Fibroblast of skin of back (primary cell): ENCODE measurements at regions not wholly inside any gene's neighbourhood (a gene's known extent, or its start where the extent isn't known, plus 50 kb on each side); places are given as distances from the start of the nearest gene placed in this dataset.
"Not testable (repeated sequence)": the region's sequence is repeated elsewhere in the genome, so short reads cannot be mapped to it uniquely, and the experiment has no call there.

Experiments
- DNase-seq: peaks from one replicate; pipeline ENCODE4 v3.0.0-alpha.2; 2013

DNA sequence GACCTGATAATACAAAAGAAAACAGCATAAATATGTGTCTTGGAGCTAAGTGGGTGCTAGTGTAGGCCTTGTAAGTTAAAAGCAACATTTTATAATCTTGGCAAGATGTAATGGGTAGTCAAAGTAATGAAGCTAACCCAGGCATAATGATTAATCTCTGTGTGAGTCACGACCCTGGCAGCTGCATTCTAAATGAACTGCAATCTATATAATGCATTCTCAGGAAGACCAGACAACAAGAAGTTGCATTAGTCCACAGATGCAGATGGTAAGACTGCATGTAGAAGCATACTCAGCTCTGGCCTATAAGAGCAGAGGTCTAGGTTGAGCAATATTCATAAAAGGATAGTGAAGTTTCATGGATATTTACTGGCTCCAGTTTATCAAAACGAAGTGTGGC lies 85.6 kb upstream of the ETAA1 start:
- peak; percentile 78 for DNase-seq

GRCh38 chr2:67312871-67313270 lies 84.3 kb upstream of the ETAA1 start:
- no peak for DNase-seq

- DNase-seq = no peak
These were observed 83.6 kb upstream of the ETAA1 start for GRCh38 chr2:67313536-67313935.

DNA sequence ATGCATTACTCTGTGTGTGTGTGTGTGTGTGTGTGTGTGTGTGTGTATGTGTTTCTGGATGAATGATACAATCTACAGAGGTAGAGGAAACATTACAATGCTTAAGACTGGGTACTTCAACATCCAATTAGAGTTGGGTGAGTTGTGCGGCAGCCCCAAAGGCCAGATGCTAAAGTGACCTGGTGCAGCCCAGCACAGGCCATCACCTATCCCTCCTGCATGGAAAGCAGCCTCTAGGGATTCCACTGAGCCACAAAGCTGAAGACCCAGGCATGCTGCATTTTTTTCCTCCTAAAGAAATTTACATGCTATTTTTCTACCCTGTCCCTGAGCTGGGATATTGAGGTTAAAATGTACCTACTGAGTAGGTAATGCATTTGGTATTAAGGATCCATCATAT lies 79.1 kb upstream of the ETAA1 start:
- DNase-seq = no peak

- no peak for DNase-seq
These were observed 78.6 kb upstream of the ETAA1 start for GRCh38 chr2:67318563-67318962.

GRCh38 chr2:67318993-67319481 lies 78.1 kb upstream of the ETAA1 start:
- DNase-seq = no peak

GRCh38 chr2:67320861-67321587 lies 76.1 kb upstream of the ETAA1 start:
- DNase-seq = no peak

- DNase-seq = no peak
These were observed 75.6 kb upstream of the ETAA1 start for GRCh38 chr2:67321588-67321903.

GRCh38 chr2:67322353-67323001 lies 74.7 kb upstream of the ETAA1 start:
- peak; percentile 47 for DNase-seq

GRCh38 chr2:67323209-67323991 lies 73.7 kb upstream of the ETAA1 start:
- no peak for DNase-seq

- DNase-seq = no peak
These were observed 67.6 kb upstream of the ETAA1 start for GRCh38 chr2:67329513-67329912.

GRCh38 chr2:67329951-67330350 lies 67.2 kb upstream of the ETAA1 start:
- no peak for DNase-seq

GRCh38 chr2:67331419-67332086 lies 65.6 kb upstream of the ETAA1 start:
- not testable (repeated sequence) for DNase-seq

DNA sequence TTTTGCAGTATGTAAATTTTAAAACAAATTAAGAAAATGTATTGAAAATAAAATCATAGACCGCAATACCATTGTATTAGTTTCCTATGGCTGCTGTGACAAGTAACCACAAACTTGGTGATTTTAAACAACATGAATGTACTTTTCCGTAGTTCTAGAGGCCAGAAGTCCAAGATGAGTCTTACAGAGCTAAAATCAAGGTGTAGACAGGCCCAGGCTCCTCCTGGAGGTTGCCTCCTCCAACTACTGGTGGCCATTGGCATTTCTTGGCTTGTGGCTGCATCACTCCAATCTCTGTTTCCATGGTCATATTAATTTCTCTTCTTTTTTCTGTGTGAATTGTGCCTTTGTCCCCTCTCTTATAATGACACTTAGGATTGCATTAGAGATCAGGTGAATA lies 59.2 kb upstream of the ETAA1 start:
- no peak for DNase-seq

DNA sequence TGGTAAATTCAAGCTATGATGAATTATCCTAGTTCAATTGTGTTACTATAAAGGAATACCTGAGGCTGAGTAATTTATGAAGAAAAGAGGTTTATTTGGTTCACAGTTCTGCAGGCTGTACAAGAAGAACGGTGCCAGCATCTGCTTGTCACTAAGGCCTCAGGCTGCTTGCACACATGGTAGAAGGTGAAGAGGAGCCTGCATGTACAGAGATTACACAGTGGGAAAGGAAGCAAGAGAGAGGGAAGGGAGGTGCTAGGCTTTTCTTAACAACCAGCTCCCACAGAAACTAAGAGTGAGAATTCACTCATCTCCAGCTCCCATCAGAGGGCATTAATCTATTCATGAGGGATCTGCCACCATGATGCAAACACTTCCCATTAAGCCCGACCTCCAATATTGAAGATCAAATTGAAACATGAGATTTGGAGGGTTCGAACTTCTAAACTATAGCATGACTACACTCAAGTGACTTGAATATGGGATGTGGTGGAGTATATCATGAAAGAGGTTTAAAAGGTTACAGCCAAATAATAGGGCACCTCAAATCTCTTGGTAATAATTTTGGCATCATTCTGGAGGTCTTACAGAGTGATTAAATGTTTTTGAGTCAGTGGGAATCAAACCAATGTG lies 58.4 kb upstream of the ETAA1 start:
- DNase-seq = no peak

GRCh38 chr2:67339234-67339885 lies 57.8 kb upstream of the ETAA1 start:
- no peak for DNase-seq

- no peak for DNase-seq
These were observed 56.8 kb upstream of the ETAA1 start for GRCh38 chr2:67340133-67341011.

DNA sequence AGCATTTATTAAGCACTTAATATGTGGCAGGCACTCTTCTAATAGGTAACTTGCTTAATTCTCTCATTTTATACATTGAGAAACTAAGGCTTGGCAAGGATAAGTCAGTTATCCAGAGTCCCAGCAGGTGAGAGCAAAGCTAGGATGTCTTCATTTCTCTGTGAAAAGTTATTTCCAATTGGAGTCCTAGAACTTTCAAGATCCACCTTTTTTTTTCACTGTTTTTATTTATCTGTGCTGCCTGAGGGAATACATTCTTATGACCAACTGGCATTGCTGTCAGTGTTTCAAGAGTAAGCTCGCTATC lies 56.2 kb upstream of the ETAA1 start:
- DNase-seq = no peak

DNA sequence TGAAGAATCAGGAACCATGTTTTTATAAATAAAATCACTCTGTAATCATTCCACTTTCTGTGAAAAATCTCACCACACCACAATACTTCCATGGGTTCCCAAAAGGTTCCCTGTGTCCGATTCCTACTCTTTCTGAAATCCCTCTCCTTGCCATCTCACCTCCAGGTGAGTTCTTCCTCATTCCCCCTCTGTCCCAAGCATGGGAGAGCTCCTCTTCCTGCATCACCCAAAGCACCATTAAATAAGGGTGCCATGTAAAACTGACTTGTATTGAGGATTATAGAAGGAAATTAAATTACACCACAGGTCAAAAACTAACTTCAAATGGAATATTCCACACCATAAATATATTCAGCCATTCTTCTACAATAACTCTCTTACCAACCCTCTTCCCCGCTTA lies 55.8 kb upstream of the ETAA1 start:
- no peak for DNase-seq

DNA sequence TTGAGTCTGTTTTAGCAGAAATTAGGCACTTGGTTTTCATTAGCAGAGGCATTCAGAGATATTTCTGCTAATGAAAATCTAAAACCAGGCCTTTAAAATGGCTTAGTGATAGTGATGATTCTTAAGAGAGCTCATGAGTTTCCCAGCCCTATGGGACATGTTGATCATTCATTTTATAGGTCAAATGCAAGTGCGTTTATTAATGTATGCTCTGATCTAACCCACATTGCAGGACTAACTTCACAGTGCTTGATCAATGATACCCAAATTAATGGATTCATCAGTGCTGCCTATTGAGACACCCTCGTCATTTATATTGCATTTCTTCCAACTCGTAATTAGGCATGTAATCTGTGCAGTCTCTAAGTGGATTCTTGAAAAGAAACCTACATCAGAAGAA lies 54.7 kb upstream of the ETAA1 start:
- DNase-seq = no peak

DNA sequence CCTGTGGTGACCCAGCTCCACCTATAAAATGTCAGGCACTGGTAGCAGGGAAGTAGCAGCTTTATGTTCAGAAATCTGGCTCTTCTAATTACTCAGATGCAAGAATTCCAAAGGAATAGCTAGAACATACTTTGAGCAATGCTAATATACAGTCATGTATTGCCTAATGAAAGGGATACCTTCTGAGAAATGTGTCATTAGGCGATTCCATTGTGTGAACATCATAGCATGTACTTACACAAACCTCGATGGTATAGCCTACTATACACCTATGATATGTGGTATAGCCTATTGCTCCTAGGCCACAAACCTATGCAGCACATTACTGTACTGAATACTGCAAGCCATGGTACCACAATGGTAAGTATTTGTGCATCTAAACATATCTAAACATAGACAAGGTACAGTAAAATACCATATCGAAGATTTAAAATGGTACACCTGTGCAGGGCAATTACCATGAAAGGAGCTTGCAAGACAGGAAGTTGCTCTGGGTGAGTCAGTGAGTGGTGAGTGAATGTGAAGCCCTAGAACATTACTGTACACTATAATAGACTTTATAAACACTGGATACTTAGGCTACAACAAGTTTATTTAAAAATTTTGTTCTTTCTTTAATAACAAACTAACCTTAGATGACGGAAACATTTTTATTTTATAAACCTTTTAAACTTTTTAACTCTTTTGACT lies 50.3 kb upstream of the ETAA1 start:
- peak; percentile 12 for DNase-seq
